ENCODE measurements at regions not wholly inside any gene's neighbourhood (a gene's known extent, or its start where the extent isn't known, plus 50 kb on each side); places are given as distances from the start of the nearest gene placed in this dataset.

GRCh38 chr15:70469651-70470555 is 293.5 kb downstream of the UACA start:
- no peak for DNase-seq

GRCh38 chr15:70469182-70469581 is 294.2 kb downstream of the UACA start:
- DNase-seq: no peak

GRCh38 chr15:70466895-70467529 is 296.3 kb downstream of the UACA start:
- DNase-seq: peak in 3 of 5 donors; percentile 23 to 46 (median 41)

- no peak for DNase-seq
Measured at GRCh38 chr15:70466305-70466704, 297.1 kb downstream of the UACA start.

GRCh38 chr15:70465812-70466211 is 297.5 kb downstream of the UACA start:
- DNase-seq: no peak

- no peak for DNase-seq
Measured at GRCh38 chr15:70463453-70463834, 299.9 kb downstream of the UACA start.

- no peak for DNase-seq
Measured at GRCh38 chr15:70461992-70462391, 301.4 kb downstream of the UACA start.

GRCh38 chr15:70461017-70461416 is 302.3 kb downstream of the UACA start:
- DNase-seq: no peak

GRCh38 chr15:70459312-70459711 is 304.0 kb downstream of the UACA start:
- no peak for DNase-seq

- DNase-seq: no peak
Measured at GRCh38 chr15:70453766-70454165, 309.6 kb downstream of the UACA start.

GRCh38 chr15:70453238-70453637 is 310.1 kb downstream of the UACA start:
- DNase-seq: no peak

- peak in 1 of 5 donors; percentile 45 for DNase-seq
Measured at GRCh38 chr15:70451821-70452653, 311.3 kb downstream of the UACA start.

GRCh38 chr15:70450142-70450443 is 313.3 kb downstream of the UACA start:
- no peak for DNase-seq

- DNase-seq: no peak
Measured at GRCh38 chr15:70449311-70450141, 313.8 kb downstream of the UACA start.

- DNase-seq: peak in 1 of 5 donors; percentile 44
Measured at GRCh38 chr15:70447928-70448698, 315.2 kb downstream of the UACA start.

GRCh38 chr15:70447521-70447920 is 315.8 kb downstream of the UACA start:
- no peak for DNase-seq

GRCh38 chr15:70447081-70447480 is 316.3 kb downstream of the UACA start:
- DNase-seq: no peak

GRCh38 chr15:70443486-70444273 is 319.7 kb downstream of the UACA start:
- DNase-seq: no peak

GRCh38 chr15:70442616-70443321 is 320.6 kb downstream of the UACA start:
- no peak for DNase-seq

- no peak for DNase-seq
Measured at GRCh38 chr15:70442211-70442610, 321.1 kb downstream of the UACA start.
